Stimulated activated CD8-positive, alpha-beta memory T cell treated with anti-CD3 and anti-CD28 coated beads, Interleukin-15, amount 100 ng/mL, for 4 hours (primary cell): ENCODE measurements at regions not wholly inside any gene's neighbourhood (a gene's known extent, or its start where the extent isn't known, plus 50 kb on each side); places are given as distances from the start of the nearest gene placed in this dataset.

Experiments used
- DNase-seq, 2 donors: peaks; one replicate each; pipeline ENCODE4 v3.0.0-alpha.2; 2020; ENCODE audit warnings: low read depth in 2 of 2

GRCh38 chr2:103268841-103269498, 507.1 kb downstream of the TMEM182 start:
- no peak for DNase-seq

- DNase-seq: no peak
Measured at GRCh38 chr2:103276869-103277268, 515.0 kb downstream of the TMEM182 start.

- no peak for DNase-seq
Measured at GRCh38 chr2:103284750-103285149, 522.9 kb downstream of the TMEM182 start.

GRCh38 chr2:103285354-103285753, 523.5 kb downstream of the TMEM182 start:
- no peak for DNase-seq

- DNase-seq: no peak
Measured at GRCh38 chr2:103287746-103288145, 525.9 kb downstream of the TMEM182 start.

- DNase-seq: no peak
Measured at GRCh38 chr2:103288696-103289095, 526.9 kb downstream of the TMEM182 start.

- no peak for DNase-seq
Measured at GRCh38 chr2:103289105-103289725, 527.4 kb downstream of the TMEM182 start.

- no peak for DNase-seq
Measured at GRCh38 chr2:103292573-103292972, 530.7 kb downstream of the TMEM182 start.

- DNase-seq: no peak
Measured at GRCh38 chr2:103293067-103293741, 531.4 kb downstream of the TMEM182 start.

- no peak for DNase-seq
Measured at GRCh38 chr2:103293742-103294077, 531.9 kb downstream of the TMEM182 start.

- DNase-seq: no peak
Measured at GRCh38 chr2:103294420-103294819, 532.6 kb downstream of the TMEM182 start.

GRCh38 chr2:103295591-103295990, 533.8 kb downstream of the TMEM182 start:
- DNase-seq: no peak

GRCh38 chr2:103324671-103325070, 562.8 kb downstream of the TMEM182 start:
- no peak for DNase-seq

GRCh38 chr2:103327386-103327785, 565.6 kb downstream of the TMEM182 start:
- DNase-seq: no peak

- DNase-seq: no peak
Measured at GRCh38 chr2:103327966-103328365, 566.1 kb downstream of the TMEM182 start.

- DNase-seq: no peak
Measured at GRCh38 chr2:103335403-103335802, 573.6 kb downstream of the TMEM182 start.

- DNase-seq: no peak
Measured at GRCh38 chr2:103338819-103339218, 577.0 kb downstream of the TMEM182 start.

- DNase-seq: no peak
Measured at GRCh38 chr2:103346780-103347179, 584.9 kb downstream of the TMEM182 start.

GRCh38 chr2:103353774-103354173, 591.9 kb downstream of the TMEM182 start:
- DNase-seq: no peak

- DNase-seq: no peak
Measured at GRCh38 chr2:103355287-103355686, 593.5 kb downstream of the TMEM182 start.

GRCh38 chr2:103361712-103362111, 599.9 kb downstream of the TMEM182 start:
- no peak for DNase-seq

GRCh38 chr2:103363639-103364038, 601.8 kb downstream of the TMEM182 start:
- DNase-seq: no peak

GRCh38 chr2:103364177-103364576, 602.3 kb downstream of the TMEM182 start:
- no peak for DNase-seq
